ENCODE measurements at regions not wholly inside any gene's neighbourhood (a gene's known extent, or its start where the extent isn't known, plus 50 kb on each side); places are given as distances from the start of the nearest gene placed in this dataset. TPM values are rescaled to one million over a fixed set of nuclear protein-coding genes. Genes with fewer than 3 reads are reported as not detected.

Small RNAs in the stretch of these regions (small RNA-seq; reads per million reads assigned to genes)
- not detected for gene RF01518
- 0.64 reads per million, percentile 49 among the genes with 10 or more reads in this experiment for gene RNA5SP358
- gene RNA5SP359, result 0.15 reads per million

Data from frontal cortex (tissue), 1 donor.